Natural killer cell (primary cell): ENCODE measurements at regions not wholly inside any gene's neighbourhood (a gene's known extent, or its start where the extent isn't known, plus 50 kb on each side); places are given as distances from the start of the nearest gene placed in this dataset.

Experiments
- ATAC-seq, 3 donors: fragments of 150-1000 bp in 2 of 3; fragments of 200-7000 bp in 1 of 3; cut with Tn5 transposase; 1 replicate in 1 of 3; 2 replicates in 2 of 3; pipeline ENCODE4 v1.10.0; 2021; ENCODE audit warnings: mild to moderate bottlenecking in 2 of 3, moderate library complexity in 2 of 3
- DNase-seq, 2 donors: peaks; one replicate each; pipeline versions ENCODE4 v3.0.0 to v3.0.0-alpha.2; 2013 to 2021; ENCODE audit warnings: mixed read lengths in 1 of 2
- H3K27ac ChIP-seq: one replicate; pipeline ENCODE4 v1.5.1; 2013; ENCODE audit warnings: mild to moderate bottlenecking, low read length
- H3K27me3 ChIP-seq: one replicate; pipeline ENCODE4 v1.6.1; 2013; ENCODE audit warnings: low read length; ENCODE audit not compliant: control insufficient read depth, insufficient read depth
- H3K36me3 ChIP-seq: one replicate; pipeline ENCODE4 v1.6.1; 2013; ENCODE audit warnings: low read length; ENCODE audit not compliant: control insufficient read depth, insufficient read depth
- H3K4me1 ChIP-seq: one replicate; pipeline ENCODE4 v1.6.1; 2013; ENCODE audit warnings: low read length; ENCODE audit not compliant: control insufficient read depth, insufficient read depth
- H3K4me3 ChIP-seq: one replicate; pipeline ENCODE4 v1.5.1; 2013; ENCODE audit warnings: low read length
- H3K9me3 ChIP-seq: one replicate; pipeline ENCODE4 v1.6.1; 2013; ENCODE audit warnings: low read length; ENCODE audit not compliant: control insufficient read depth, insufficient read depth
- H3K27ac Mint-ChIP-seq, 2 donors: one replicate each; pipeline ENCODE4 v1.8.0; 2022; ENCODE audit warnings: mild to moderate bottlenecking in 2 of 2, mixed read lengths in 2 of 2, moderate library complexity in 1 of 2
- H3K27me3 Mint-ChIP-seq, 2 donors: one replicate each; pipeline ENCODE4 v1.8.0; 2022; ENCODE audit warnings: low read depth in 2 of 2, mixed read lengths in 2 of 2
- H3K36me3 Mint-ChIP-seq: one replicate; pipeline ENCODE4 v1.8.0; 2022; ENCODE audit warnings: mixed read lengths
- H3K4me1 Mint-ChIP-seq, 2 donors: one replicate each; pipeline ENCODE4 v1.8.0; 2022; ENCODE audit warnings: mixed read lengths in 2 of 2
- H3K4me3 Mint-ChIP-seq: one replicate; pipeline ENCODE4 v1.8.0; 2022; ENCODE audit warnings: mild to moderate bottlenecking, moderate library complexity, mixed read lengths
- H3K9me3 Mint-ChIP-seq, 2 donors: one replicate each; pipeline ENCODE4 v1.8.0; 2022; ENCODE audit warnings: mixed read lengths in 2 of 2
- WGBS: methylation state at CpG from one replicate; pipeline ENCODE4 v1.1.7; 2013; ENCODE audit warnings: missing lambda C conversion rate; ENCODE audit not compliant: insufficient coverage; 5-methylcytosine and 5-hydroxymethylcytosine counted together
- intact Hi-C: fragments of 100-400 bp; cut with micrococcal nuclease; formaldehyde crosslinking; loops from one replicate; pipeline ENCODE4 v1.14.2; 2022
- TF ChIP-seq, protein P1 (sequence below): fragments of 200-600 bp; IDR thresholded peaks from one replicate; pipeline ENCODE4 v1.8.0; 2022; ENCODE audit warnings: antibody characterized with exemption

DNA sequence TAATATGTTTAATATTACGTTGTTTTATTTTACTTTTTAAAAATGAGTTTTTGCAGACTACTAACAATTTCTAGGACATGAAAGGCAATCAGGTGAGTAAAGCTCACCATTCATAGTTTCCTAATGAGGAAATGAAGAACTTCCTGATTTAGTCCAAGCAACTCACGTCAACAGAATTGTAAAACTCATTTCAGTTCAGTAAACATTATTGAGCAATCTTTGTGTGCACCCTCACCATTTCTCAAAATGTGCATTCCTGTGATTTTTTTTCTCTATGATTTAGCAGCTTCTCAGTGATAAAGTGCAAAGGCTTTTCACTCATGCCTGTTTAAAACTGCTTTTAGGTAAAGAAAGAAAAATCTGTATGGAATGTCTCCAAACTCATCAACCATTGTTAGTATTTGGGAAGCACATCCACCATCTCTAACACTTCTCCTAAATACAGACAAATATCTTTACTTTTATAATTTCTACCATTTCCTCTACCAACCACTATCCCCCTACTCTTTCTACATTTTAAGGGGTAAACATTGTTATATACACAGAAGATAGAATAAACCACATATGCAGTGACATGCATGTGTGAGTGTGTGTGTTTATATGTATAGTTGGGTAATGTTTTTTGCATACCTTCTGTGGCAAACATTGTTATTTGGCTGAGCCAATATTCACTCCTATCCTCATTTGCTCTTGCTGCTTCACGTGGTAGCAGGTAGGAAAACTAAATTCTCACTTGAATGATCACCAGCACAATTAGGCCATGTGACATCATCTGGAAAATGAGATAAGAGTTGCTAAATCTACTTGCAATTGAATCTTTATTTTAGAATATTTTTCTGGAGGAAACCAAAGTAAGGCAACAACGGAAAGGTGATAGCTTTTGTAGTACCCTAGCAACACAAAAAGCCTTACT is 54.7 kb upstream of the PRDM8 start:
- peak in 1 of 3 donors; percentile 56 for ATAC-seq
- H3K4me3 ChIP-seq = no peak overlapping the region
- Mint-ChIP-seq H3K27me3 (no peaks in the 10 kb centered on the region), H3K9me3 (no peaks in the 10 kb centered on the region), H3K4me3 (no peak overlapping the region), H3K4me1 (peaks cover 0 to 13% of the 10 kb centered on the region in 2 donors), H3K36me3 (no peaks in the 10 kb centered on the region), H3K27ac (no peak overlapping the region)
- no peaks in the 10 kb centered on the region for H3K27me3 ChIP-seq
- H3K4me1 ChIP-seq = peaks cover 9% of the 10 kb centered on the region
- WGBS = 36% methylated on average over 3 of the region's 4 CpGs
- no peak overlapping the region for H3K27ac ChIP-seq
- TF ChIP-seq, protein P1, sequence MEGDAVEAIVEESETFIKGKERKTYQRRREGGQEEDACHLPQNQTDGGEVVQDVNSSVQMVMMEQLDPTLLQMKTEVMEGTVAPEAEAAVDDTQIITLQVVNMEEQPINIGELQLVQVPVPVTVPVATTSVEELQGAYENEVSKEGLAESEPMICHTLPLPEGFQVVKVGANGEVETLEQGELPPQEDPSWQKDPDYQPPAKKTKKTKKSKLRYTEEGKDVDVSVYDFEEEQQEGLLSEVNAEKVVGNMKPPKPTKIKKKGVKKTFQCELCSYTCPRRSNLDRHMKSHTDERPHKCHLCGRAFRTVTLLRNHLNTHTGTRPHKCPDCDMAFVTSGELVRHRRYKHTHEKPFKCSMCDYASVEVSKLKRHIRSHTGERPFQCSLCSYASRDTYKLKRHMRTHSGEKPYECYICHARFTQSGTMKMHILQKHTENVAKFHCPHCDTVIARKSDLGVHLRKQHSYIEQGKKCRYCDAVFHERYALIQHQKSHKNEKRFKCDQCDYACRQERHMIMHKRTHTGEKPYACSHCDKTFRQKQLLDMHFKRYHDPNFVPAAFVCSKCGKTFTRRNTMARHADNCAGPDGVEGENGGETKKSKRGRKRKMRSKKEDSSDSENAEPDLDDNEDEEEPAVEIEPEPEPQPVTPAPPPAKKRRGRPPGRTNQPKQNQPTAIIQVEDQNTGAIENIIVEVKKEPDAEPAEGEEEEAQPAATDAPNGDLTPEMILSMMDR = no peak
- intact Hi-C loops = no loop called here
- no peaks in the 10 kb centered on the region for H3K36me3 ChIP-seq
- no peaks in the 10 kb centered on the region for H3K9me3 ChIP-seq
- peak in 1 of 2 donors; percentile 17 for DNase-seq

DNA sequence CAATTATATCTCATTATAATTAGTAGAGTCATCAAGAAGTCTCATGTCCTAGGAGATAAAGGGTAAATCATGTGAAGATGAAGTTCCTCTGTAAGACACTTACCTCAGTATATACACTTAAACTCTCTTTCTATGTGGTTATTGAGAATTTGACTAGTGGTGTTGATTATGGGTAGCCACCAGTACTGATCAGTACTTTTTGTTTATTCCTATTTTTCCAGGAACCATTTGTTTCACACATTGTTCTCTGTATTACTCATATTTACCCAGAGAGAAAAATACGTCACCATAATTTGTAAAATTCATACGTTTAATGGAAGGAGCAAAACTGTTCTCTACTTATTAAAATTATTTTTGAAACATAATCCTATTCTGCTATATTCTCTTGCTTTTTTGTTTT is 55.8 kb upstream of the PRDM8 start:
- intact Hi-C loops = no loop called here
- no peak for ATAC-seq
- peaks cover 9% of the 10 kb centered on the region for H3K4me1 ChIP-seq
- no CpG with 5 or more reads among the region's 2 CpGs for WGBS
- no peak for DNase-seq
- no peak overlapping the region for H3K27ac ChIP-seq
- no peak overlapping the region for H3K4me3 ChIP-seq
- Mint-ChIP-seq H3K4me3 (no peak overlapping the region), H3K27me3 (no peaks in the 10 kb centered on the region), H3K9me3 (no peaks in the 10 kb centered on the region), H3K4me1 (peaks cover 0 to 13% of the 10 kb centered on the region in 2 donors), H3K36me3 (no peaks in the 10 kb centered on the region), H3K27ac (no peak overlapping the region)
- H3K27me3 ChIP-seq = no peaks in the 10 kb centered on the region
- no peaks in the 10 kb centered on the region for H3K9me3 ChIP-seq
- TF ChIP-seq, protein P1 = no peak
- H3K36me3 ChIP-seq = no peaks in the 10 kb centered on the region

DNA sequence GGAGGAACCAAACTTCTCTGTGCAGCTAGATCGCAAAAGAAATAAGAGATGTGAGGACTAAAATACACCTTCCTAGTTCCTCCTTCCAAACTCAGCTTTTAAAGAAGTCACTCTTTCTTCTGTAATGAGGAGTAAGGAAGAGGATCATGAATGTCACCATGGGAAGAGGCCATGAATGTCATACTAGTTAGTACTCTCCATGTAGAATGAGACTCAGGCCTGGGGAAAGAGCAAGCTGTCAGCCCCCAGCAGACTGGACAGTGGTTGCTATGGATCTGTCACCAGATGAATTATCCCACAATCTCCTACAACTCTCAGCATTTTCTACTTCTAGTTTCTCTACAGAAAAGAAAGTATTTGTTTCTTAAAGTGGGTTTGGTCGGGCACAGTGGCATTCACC is 57.1 kb upstream of the PRDM8 start:
- Mint-ChIP-seq H3K27me3 (no peaks in the 10 kb centered on the region), H3K9me3 (no peaks in the 10 kb centered on the region), H3K4me3 (no peak overlapping the region), H3K27ac (no peak overlapping the region), H3K36me3 (no peaks in the 10 kb centered on the region), H3K4me1 (peaks cover 0 to 13% of the 10 kb centered on the region in 2 donors)
- no peak for ATAC-seq
- 100% methylated on average over 1 of the region's 2 CpGs for WGBS
- no peak overlapping the region for H3K4me3 ChIP-seq
- H3K4me1 ChIP-seq = peaks cover 9% of the 10 kb centered on the region
- no peak for DNase-seq
- H3K36me3 ChIP-seq = no peaks in the 10 kb centered on the region
- H3K27me3 ChIP-seq = no peaks in the 10 kb centered on the region
- H3K9me3 ChIP-seq = no peaks in the 10 kb centered on the region
- TF ChIP-seq, protein P1 = no peak
- peak overlapping the region; percentile 13 for H3K27ac ChIP-seq
- intact Hi-C loops = no loop called here
